ENCODE measurements at regions not wholly inside any gene's neighbourhood (a gene's known extent, or its start where the extent isn't known, plus 50 kb on each side); places are given as distances from the start of the nearest gene placed in this dataset.

GRCh38 chr15:95902606-95903005 lies 427.9 kb upstream of the NR2F2 start:
- H3K9me3 ChIP-seq (ENCODE audit: low read depth), result no peaks in the 10 kb centered on the region
- 57 to 62% methylated on average over 3 of the region's 3 CpGs for WGBS, 2 experiments (ENCODE audit: low coverage in 1 of 2, low lambda C conversion rate in 2 of 2, missing lambda C conversion rate in 2 of 2)
- no peak for TF ChIP-seq EZH2 (IDR thresholded peaks at IDR 0.05; ENCODE audit: insufficient read depth, poor library complexity, severe bottlenecking)
- TF ChIP-seq EZH2phosphoT487 (IDR thresholded peaks at IDR 0.05; ENCODE audit: insufficient read depth, low read depth), result no peak

GRCh38 chr15:95903352-95903751 lies 427.1 kb upstream of the NR2F2 start:
- Histone ChIP-seq H3K9ac (no peak overlapping the region), H3K4me3 (no peak overlapping the region), H3F3A (ENCODE audit: insufficient read depth) (no peaks in the 10 kb centered on the region), H4K20me1 (ENCODE audit: insufficient read depth) (no peaks in the 10 kb centered on the region), H3K4me2 (ENCODE audit: unreplicated experiment) (no peak overlapping the region), H3K27me3 (replicated peaks; ENCODE audit: insufficient read depth) (no peaks in the 10 kb centered on the region), H3K79me2 (ENCODE audit: insufficient read depth) (no peaks in the 10 kb centered on the region), H2AFZ (no peak overlapping the region), H3K36me3 (ENCODE audit: low read depth) (no peaks in the 10 kb centered on the region), H3K9me2 (ENCODE audit: insufficient read depth) (no peaks in the 10 kb centered on the region), H3K4me1 (ENCODE audit: insufficient read depth) (no peaks in the 10 kb centered on the region), H3K9me3 (ENCODE audit: low read depth) (no peaks in the 10 kb centered on the region), H3K27ac (no peak overlapping the region)
- no peak for DNase-seq
- TF ChIP-seq EZH2 (IDR thresholded peaks at IDR 0.05; ENCODE audit: insufficient read depth, poor library complexity, severe bottlenecking), result no peak
- in situ Hi-C loops (cut with MboI), result no loop called here
- WGBS, 2 experiments (ENCODE audit: low coverage in 1 of 2, low lambda C conversion rate in 2 of 2, missing lambda C conversion rate in 2 of 2), result 49 to 51% methylated on average over 4 of the region's 4 CpGs

More at GRCh38 chr15:95902606-95903005, 427.9 kb upstream of the NR2F2 start:
- Histone ChIP-seq H4K20me1 (ENCODE audit: insufficient read depth) (no peaks in the 10 kb centered on the region), H2AFZ (no peak overlapping the region), H3F3A (ENCODE audit: insufficient read depth) (no peaks in the 10 kb centered on the region), H3K27ac (no peak overlapping the region), H3K36me3 (ENCODE audit: low read depth) (no peaks in the 10 kb centered on the region), H3K27me3 (replicated peaks; ENCODE audit: insufficient read depth) (no peaks in the 10 kb centered on the region), H3K4me2 (ENCODE audit: unreplicated experiment) (no peak overlapping the region), H3K4me1 (ENCODE audit: insufficient read depth) (no peaks in the 10 kb centered on the region), H3K9me2 (ENCODE audit: insufficient read depth) (no peaks in the 10 kb centered on the region), H3K4me3 (no peak overlapping the region), H3K9ac (no peak overlapping the region), H3K79me2 (ENCODE audit: insufficient read depth) (no peaks in the 10 kb centered on the region)
- in situ Hi-C loops (cut with MboI), result no loop called here
- DNase-seq, result no peak

DNA sequence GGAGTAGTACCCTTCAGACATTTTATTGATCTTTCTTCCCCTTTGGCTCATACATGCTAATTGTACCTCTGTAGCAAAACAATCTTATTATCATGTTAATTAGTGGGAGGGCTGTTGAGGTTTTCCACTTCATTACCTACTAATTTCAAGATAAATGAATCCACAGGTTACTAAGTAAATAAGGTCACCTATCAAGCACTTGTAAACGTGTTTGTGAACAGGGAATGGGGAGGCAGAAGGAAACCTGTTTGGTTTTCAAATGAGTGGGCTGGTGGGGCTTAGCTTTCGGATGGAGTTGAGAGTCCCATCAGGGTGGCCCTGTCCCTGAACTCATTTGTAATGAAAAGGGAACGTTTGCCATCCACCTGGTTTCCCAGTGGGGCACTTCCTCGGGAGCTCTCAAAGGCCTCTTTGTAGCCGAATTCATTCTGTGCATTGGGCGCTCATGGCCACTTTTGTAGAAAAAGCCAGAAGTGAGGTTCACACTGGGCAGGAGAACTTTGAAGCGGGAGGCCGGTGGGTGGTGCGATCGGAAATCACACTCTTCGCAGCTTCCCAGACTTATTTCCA lies 419.8 kb upstream of the NR2F2 start:
- no peak for TF ChIP-seq EZH2 (IDR thresholded peaks at IDR 0.05; ENCODE audit: insufficient read depth, poor library complexity, severe bottlenecking)
- Histone ChIP-seq H3K79me2 (ENCODE audit: insufficient read depth) (no peaks in the 10 kb centered on the region), H3K4me1 (ENCODE audit: insufficient read depth) (no peaks in the 10 kb centered on the region), H2AFZ (no peak overlapping the region), H3K9ac (no peak overlapping the region), H3K27ac (no peak overlapping the region), H3K9me3 (ENCODE audit: low read depth) (no peaks in the 10 kb centered on the region), H3K9me2 (ENCODE audit: insufficient read depth) (no peaks in the 10 kb centered on the region), H4K20me1 (ENCODE audit: insufficient read depth) (no peaks in the 10 kb centered on the region), H3F3A (ENCODE audit: insufficient read depth) (no peaks in the 10 kb centered on the region), H3K27me3 (replicated peaks; ENCODE audit: insufficient read depth) (no peaks in the 10 kb centered on the region), H3K4me2 (ENCODE audit: unreplicated experiment) (no peak overlapping the region), H3K4me3 (no peak overlapping the region), H3K36me3 (ENCODE audit: low read depth) (no peaks in the 10 kb centered on the region)
- WGBS, 2 experiments (ENCODE audit: low coverage in 1 of 2, low lambda C conversion rate in 2 of 2, missing lambda C conversion rate in 2 of 2), result 56 to 65% methylated on average over 11 of the region's 11 CpGs
- in situ Hi-C loops (cut with MboI), result no loop called here
- DNase-seq, result no peak

DNA sequence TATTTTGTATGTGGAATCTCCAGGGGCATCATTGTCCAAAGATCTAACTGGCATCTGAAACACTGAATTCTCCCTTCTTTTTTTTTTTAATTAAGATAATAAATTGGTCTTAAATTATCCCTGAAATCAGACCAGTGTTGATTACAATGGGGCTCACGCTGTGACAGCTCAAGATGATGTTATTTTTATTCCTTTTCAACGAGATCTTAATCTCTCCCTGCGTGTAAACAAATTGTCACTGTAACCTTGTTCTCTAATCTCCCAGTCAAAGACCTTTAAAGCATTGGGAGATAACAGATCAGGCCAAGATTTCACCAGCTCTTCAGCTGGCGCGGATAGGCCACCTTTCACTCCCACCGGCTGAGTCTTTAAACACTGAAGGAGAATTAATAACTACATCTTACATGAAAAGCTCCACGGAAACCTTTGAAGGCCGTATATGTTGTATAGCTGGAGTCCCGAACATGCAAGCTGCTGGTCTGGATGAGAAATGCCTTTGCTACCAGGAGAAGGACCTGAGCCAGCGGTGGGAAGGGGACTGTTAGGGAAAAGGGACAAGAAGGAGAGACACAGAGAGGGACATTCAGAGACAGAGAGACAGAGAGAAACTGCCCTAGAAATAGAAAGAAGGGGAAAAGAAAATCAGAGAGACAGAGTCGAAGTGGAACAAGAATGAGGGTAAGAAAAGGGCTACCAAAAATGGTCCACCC lies 418.8 kb upstream of the NR2F2 start:
- TF ChIP-seq EZH2 (IDR thresholded peaks at IDR 0.05; ENCODE audit: insufficient read depth, poor library complexity, severe bottlenecking), result no peak
- TF ChIP-seq EZH2phosphoT487 (IDR thresholded peaks at IDR 0.05; ENCODE audit: insufficient read depth, low read depth), result no peak
- H4K20me1 ChIP-seq (ENCODE audit: insufficient read depth), result no peaks in the 10 kb centered on the region
- no peak overlapping the region for H2AFZ ChIP-seq
- no peak overlapping the region for H3K27ac ChIP-seq
- no peaks in the 10 kb centered on the region for H3K9me3 ChIP-seq (ENCODE audit: low read depth)
- DNase-seq, result no peak
- no peaks in the 10 kb centered on the region for H3F3A ChIP-seq (ENCODE audit: insufficient read depth)
- 64 to 65% methylated on average over 11 of the region's 11 CpGs for WGBS, 2 experiments (ENCODE audit: low coverage in 1 of 2, low lambda C conversion rate in 2 of 2, missing lambda C conversion rate in 2 of 2)
- no peaks in the 10 kb centered on the region for H3K27me3 ChIP-seq (replicated peaks; ENCODE audit: insufficient read depth)
- in situ Hi-C loops (cut with MboI), result no loop called here
- no peak overlapping the region for H3K4me3 ChIP-seq
- H3K79me2 ChIP-seq (ENCODE audit: insufficient read depth), result no peaks in the 10 kb centered on the region
- H3K4me2 ChIP-seq (ENCODE audit: unreplicated experiment), result no peak overlapping the region
- H3K9ac ChIP-seq, result no peak overlapping the region
- no peaks in the 10 kb centered on the region for H3K4me1 ChIP-seq (ENCODE audit: insufficient read depth)
- H3K9me2 ChIP-seq (ENCODE audit: insufficient read depth), result no peaks in the 10 kb centered on the region
- no peaks in the 10 kb centered on the region for H3K36me3 ChIP-seq (ENCODE audit: low read depth)

Data from GM23248 (cell line).